HG02798 (cell line): ENCODE measurements at regions not wholly inside any gene's neighbourhood (a gene's known extent, or its start where the extent isn't known, plus 50 kb on each side); places are given as distances from the start of the nearest gene placed in this dataset.
A peak's percentile ranks its signal among the peaks of the same experiment; 100 is the strongest.

Experiments used
- ATAC-seq: cut with Tn5 transposase; IDR thresholded peaks from one replicate; pipeline ENCODE4 v1.9.1; 2021; ENCODE audit warnings: mild to moderate bottlenecking; ENCODE audit not compliant: unreplicated experiment, poor library complexity

DNA sequence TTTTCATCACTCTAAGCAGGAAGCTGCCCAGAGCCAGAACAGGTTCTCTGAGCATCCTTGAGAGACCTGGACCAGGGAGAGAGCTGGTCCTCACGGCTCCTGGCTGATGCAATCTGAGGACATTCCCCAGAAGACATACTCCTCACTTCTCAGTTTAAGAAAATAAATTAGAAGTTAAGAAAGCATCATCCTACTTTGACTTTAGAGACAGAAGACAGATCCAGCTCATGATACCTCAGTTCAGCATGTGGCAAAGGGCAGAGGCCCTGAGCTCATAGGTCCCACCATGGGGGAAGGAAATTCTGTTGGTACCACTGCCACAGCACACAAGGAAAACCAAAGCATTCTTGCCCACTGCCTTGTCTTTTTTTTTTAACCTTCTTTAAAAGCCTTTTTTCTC, 378.1 kb upstream of the JARID2 start:
- ATAC-seq, result no peak

DNA sequence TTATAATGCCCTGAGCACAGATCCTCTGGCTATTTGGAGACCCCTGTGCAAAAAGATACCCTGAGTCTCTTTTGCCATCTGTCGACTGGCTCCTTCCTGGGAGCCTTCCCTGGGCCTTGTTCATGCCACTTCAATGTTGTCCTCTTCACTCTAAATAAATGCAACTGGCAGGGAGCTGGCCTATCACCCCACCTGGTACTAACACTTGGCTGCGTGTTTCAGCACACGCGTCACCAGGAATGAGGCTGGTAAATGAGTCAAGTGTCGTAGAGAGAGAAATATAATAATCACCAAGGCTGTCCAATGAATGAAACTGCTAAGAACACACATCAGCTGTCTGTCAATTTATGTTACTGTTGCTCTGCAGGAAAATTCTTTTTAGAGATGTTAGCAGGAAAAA, 374.6 kb upstream of the JARID2 start:
- ATAC-seq, result no peak

DNA sequence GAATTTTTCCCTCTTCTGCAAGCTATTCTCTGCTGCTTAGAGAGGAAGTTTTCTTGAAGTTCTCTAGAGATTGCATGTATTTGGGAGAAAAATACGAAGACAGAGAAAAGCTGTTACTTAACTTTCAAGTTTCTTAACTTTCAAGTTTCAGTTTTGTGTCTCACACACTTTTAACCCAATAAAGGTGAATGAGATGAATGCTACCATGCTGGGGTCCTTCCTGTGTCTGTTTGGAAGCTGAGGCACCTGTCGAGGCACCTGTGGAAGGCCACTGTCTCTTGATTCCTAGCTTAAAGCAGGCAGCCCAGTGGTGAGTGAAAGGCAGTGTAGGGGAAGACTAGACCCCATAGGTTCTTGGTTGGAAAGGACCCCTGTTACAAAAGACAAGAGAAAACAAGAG, 372.8 kb upstream of the JARID2 start:
- ATAC-seq, result no peak

DNA sequence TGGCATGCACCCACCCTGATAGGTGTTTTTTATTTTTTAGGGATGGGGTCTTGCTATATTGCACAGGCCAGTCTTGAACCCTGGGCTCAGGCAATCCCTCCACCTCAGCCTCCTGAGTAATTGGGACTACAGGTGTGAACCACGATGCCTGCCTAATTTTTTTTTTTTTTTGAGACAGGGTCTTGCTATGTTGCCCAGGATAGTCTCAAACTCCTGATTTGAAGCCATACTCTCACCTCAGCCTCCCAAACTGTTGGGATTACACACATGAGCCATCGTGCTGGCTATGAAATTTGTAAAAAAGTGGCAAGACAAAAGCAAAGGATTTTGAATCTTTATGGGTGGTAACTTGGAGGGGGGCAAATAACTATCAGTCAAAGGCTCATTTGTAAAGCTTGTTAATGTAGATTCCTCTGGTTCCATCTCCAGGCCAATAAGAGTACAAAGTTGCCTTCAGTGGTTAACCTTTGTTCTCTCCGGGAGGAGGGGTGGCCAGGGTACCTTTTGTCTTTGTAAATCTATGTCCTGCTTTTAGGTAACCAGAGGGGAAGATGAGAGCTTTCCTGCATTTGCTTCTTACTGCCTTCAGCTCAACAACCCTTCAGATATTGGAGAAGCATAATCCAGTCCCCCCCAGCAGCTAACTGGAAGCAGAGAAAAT, 372.0 kb upstream of the JARID2 start:
- no peak for ATAC-seq

DNA sequence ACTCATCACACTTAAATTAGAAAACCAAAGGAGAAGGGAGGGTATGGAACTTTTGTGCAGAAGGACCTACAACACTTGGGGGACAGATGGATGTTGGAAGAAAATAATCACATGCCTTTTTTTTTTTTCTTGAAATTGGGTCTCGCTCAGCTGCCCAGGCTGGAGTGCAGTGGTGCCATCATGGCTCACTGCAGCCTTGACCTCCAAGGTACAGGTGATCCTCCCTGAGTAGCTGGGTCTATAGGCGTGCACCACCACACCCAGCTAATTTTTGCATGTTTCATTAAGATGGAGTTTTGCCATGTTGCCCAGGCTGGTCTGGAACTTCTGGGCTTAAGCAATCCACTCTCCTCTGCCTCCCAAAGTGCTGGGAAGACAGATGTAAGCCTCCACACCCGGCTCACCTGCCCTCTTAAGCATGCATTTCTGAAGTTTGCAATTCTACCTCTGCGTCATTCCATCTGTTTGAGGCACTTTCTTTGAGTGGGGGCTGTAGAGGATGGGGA, 370.8 kb upstream of the JARID2 start:
- ATAC-seq, result no peak

DNA sequence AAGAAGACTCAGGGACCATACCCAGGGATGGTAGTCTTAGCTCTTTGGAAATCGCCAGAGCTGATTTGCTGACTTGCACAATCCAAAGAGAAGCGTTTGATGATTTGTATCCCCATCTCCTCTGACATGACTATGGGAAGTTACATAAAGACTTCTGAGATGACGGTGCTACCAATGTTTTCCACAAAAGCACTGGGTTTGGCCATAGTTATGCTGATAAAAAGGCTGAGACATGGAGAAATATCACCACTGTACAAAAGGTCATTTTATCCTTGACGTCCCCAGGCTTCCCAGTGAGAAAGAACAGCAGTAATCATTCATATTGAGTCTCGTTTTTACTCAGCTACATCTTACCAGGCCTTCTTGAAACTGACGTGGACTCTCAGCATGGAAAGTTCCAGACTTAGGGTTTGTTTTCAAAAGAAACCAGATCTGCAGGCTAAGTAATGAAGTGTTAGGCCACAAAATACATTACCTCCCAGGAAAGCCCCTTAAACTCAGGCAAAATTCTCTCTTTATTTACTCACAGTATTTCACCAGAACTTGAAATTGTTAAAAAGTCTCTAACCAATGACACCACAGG, 370.3 kb upstream of the JARID2 start:
- ATAC-seq, result peak; percentile 77

DNA sequence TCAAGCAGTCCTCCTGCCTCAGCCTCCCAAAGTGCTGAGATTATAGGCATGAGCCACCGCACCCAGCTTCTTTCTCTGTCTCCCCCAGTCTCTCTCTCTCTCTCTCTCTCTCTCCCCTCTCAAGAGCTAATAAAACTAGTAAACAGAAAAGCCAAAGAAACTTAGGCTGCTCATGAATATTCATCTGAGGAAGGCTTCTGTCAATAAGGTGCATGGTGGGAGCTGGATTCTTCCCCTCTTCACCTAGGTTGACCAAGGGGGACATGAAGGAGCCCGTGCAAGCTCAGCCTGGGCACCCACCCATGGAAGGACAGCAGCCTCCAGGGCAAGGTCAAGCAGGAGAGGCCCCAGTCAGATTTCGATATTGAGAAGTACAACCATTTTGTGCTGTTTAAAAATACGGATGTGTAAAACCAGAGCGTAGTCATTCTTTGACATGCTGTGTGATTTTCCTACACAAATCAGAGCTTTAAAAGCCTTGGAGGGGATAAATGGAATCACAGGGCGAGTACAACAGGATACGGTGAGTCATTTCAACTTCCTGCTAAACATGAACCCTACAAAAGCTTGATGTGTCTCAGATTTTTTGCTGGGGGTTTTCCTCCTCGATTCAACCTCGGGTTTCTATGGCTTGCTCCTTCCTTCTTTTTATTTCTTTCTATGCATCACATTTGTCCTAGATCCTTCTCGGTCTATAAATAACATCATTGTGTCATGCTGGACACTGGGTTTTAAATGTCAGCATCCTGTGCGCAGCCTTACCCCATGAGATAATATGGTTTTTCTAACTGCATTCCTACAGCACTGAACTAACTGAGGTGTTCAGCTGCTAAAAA, 368.9 kb upstream of the JARID2 start:
- peak; percentile 48 for ATAC-seq

DNA sequence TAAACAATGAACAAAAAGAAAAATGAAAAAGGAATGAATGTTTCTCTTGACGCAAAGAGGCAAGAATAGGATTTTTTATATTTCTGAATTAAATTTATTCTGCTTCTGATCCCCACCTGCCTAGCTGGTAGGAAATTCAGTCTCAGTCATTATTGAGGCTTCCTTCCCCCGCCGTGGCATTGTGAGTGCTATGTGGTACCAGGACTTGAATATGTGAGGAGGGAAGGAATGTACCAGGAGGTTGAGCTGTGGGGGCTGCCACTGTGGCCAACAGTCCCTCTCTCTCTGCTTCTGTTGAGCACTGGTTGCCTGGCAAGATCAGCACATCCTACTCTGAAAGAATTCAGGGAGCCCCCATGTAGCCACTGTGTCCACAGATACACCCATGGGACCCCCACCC, 368.1 kb upstream of the JARID2 start:
- no peak for ATAC-seq

DNA sequence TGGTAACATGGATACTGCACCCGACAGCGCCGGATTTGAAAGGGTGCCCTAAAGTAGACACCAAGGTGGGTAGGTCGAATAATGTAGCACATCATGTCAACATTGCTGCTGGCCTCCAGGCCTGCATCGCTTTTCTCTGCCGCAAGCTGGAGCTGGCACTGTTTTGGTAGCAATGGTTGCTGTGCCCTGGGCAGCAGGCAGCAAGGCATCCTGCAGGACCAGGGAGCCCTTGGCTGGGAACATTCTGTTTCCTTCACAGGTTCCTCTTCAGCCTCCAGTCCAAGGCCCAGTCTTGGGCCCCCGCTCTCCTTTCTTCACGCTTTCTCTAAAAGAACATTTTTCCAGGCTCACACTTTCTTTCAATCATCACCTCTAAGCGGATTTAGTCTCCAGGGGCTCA, 365.8 kb upstream of the JARID2 start:
- no peak for ATAC-seq

DNA sequence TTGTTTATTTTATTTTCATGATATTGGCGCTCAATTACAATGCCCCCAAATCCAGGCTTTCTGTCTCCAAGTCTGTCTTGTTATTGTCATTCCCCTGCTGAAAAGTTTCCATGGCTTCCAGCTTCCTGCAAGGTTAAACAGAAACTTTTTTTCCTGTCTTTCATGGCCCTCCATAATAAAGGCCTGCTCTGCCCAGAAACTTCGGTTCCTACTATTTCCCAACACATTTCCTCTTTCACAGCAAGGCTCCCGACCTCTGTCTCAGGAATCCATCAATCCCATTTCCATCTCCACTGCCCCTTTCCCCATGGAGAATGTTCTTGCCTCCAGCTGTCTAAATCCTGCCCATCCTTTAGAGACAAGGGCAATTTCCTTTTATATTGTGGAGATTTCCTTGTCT, 365.2 kb upstream of the JARID2 start:
- no peak for ATAC-seq

DNA sequence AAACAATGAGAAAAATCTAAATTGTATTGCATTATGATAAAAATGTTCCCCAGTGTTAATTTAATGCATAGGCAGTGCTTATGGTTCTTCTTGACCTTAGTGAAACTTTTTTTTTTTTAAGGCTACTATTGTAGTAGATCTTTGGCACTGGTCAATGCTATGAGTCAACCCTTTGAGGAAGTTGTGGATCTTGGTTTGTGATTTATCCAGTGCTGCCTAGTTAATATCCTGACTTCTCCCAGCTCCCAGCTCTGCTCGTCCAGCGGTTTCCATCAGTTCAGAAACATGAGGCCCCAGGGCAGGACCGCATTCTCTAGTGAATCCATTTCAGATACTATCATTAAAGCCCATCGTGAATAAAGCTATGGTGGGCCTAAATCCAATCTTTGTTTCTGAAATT, 364.5 kb upstream of the JARID2 start:
- no peak for ATAC-seq

DNA sequence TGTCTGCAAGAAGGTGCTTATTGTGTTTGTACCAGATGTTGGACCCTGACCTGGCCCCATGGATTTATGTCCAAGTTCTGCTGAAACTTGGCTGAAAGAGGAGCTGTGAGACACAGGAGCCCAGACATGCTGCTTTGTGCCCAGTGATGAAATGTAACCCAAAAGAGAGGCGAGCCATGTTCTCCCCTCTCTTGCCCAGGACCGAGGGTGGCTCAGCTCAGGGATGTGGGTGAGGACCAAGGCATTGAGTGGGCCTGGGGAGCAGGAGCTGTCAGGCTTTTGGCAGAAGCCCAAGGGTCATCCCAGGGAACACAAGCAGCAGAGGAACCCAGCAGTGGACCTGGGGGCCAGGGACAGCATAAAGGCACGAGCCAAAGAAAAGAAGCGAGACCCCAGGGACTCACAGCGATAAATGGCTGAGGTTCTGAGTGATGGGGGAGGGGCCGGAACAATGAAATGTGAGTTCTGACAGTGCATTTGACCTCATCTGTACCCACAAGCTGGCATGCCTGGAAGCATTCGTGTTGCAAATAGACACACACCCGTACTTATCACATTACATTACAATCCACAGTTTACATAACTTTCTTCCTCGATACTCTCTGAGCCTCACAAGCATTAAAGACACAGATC, 363.4 kb upstream of the JARID2 start:
- ATAC-seq, result no peak

DNA sequence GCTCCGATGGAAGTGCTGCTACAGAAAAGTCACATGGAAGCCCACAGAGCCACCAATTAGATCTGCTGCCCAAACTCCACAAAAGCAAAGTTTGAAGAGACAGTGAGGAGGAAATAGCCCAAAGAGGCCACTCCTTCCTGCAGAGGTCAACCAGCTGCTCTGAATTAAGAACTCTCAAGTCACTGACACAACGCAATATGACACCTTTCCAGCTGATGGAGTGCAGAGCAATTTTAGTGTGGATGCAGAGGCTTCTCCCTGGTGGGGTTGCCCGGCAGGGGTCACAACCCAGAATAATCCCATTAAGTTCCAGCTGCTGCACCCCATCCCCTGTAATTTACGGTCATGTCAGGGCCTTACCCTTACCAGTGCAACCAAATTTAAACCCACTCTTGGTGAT, 361.9 kb upstream of the JARID2 start:
- ATAC-seq, result no peak

DNA sequence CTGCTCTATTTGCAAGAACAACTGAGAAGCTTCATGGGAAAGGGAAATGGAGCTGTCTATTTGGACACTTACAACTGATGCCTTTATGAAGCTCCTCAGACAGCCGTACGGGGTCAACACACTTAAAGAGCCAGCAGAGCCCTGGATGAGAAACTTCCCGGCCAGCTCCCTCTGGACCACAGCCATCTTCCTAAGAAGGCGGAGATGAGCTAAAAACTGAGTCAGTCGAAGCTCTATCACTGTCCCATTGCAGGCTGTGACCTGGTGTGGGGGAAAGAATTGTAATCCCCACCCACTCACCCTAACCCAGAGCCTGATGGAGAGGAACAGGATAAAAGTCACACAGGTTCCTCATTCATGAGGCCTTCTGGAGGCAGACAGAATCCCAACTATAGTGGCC, 360.4 kb upstream of the JARID2 start:
- ATAC-seq, result no peak

DNA sequence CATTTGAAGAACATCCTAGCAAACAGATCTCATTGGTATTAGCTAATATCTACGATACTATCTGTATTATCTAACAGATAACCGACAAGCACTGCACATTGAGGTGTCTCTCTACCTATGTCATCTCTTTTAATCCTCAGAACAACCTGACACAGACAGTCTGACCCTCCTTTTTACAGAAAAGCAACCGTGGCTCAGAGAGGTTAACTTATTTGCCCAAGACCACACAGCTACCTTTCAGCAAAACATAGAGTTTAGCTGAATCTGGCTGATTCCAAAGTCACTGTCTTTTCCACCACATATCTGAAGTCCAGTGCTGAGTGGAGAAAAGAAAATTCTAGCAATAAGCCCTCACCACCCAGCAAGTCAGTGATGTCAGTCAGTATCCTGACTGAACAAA, 358.7 kb upstream of the JARID2 start:
- no peak for ATAC-seq

DNA sequence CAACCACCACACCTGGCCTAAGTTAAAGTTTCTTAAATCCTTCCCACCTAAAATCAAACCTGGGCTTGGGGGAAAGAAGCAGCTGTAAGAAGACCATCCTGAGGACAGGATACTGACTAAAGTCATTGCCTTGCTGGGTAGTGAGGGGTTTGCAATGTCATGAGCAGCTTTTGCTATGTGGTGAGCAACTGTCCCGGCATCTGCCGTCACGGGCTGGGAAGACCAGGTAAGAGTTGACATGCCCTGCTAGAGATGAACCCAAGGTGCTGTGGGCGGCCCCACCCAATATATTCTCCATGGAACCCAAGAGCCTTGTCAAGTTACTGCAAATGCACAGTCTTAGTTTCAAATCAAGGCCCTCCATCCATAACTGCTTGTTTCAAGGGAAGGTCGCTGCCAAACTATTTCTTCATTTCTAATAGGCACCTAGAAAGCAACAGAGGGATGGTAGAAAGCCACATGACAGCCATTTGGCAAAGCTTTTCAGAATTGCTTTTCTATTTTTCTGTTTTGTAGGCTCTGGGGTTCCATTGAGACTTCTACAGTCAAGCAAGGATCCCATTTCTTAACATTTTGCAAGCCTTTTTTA, 357.8 kb upstream of the JARID2 start:
- no peak for ATAC-seq

DNA sequence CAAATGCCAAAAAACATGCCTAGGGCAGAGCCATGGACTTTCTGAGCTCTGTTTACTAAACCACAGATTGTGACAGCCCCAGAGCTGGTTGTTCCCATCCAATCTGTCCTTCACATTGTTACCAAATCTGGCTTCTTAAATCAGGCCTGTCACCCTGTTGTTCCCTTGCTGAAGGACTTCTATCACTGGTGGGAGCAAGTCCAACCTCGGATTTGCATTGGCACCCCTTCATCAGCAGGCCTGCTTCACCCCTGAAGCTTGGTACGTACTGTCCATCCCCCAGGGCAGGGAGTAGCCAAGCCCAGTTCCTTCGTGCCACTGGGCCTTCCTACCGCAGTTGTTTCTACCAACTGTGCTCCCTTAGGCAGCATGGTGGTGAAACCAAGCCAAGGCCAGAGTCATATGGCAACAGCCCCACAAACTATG, 357.3 kb upstream of the JARID2 start:
- no peak for ATAC-seq

DNA sequence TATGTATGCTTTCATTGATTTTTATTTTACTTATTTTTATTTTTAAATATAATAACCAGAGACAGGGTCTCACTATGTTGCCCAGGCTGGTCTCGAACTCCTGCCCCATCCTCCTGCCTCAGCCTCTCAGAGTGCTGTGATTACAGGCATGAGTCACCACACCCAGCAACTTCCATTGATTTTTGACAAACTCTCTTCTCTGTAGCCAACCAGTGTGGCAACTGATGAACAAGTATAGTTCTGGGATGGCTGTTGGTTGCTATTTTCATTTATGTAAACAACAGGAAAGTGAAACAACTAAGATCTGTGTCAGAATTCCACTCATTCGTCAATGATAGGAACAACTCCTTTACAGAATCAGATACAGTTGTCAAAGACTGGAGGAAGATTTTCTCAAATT, 356.7 kb upstream of the JARID2 start:
- no peak for ATAC-seq

DNA sequence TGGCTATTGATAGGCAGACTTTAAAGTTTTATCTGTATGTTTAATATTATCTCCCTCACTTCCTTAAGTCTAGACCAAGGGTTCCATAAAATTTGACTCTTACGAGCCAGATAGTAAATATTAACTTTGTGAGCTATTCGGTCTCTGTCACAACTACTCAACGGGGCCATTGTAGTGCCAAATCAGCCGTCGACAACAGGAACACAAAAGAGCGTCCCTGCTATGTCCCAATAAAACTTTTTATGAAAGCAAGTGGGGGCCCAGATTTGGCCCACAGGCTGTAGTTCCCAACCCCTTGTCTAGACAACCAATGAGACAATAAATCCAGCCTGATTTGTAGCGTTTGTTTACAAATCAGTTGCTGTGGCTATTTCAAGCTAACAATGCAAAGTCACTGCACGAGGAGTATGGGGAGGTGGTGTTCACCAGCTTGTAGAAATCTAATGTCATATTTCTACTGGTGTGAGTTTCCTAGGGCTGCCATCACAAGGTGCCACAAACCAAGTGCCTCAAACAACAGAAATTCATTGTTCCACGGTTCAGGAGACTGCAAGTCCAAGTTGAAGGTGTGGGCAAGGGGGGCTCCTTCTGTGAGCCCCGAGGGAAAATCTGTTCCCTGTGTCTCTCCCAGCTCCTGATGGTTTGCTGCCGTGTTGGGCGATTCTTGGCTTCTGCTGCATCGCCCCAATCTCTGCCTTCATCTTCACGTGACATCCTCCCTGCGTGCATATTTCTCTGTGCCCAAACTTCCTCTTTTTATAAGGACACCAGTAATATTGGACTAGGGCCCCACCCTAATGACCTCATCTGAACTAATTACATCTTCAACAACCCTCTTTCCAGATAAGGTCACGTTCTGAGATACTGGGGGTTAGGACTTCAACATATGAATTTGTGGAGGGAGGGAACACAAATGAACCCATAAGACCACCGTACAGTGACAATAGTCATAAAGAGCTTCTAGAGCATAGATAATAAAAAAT, 356.0 kb upstream of the JARID2 start:
- ATAC-seq, result no peak
